Progenitor cell of endocrine pancreas (in vitro differentiated cells): ENCODE measurements at regions not wholly inside any gene's neighbourhood (a gene's known extent, or its start where the extent isn't known, plus 50 kb on each side); places are given as distances from the start of the nearest gene placed in this dataset.
A peak's percentile ranks its signal among the peaks of the same experiment; 100 is the strongest.

Experiments used
- DNase-seq: peaks from one replicate; pipeline ENCODE4 v3.0.0; 2021; ENCODE audit warnings: low spot score; ENCODE audit not compliant: unreplicated experiment
- H3K27ac Mint-ChIP-seq: 2 replicates; pipeline ENCODE4 v1.8.0; 2021; ENCODE audit warnings: mild to moderate bottlenecking, moderate library complexity, mixed read lengths
- H3K27me3 Mint-ChIP-seq: 2 replicates; pipeline ENCODE4 v1.8.0; 2021; ENCODE audit warnings: mixed read lengths
- H3K36me3 Mint-ChIP-seq: 2 replicates; pipeline ENCODE4 v1.8.0; 2022; ENCODE audit warnings: mixed read lengths; ENCODE audit not compliant: insufficient read depth
- H3K4me1 Mint-ChIP-seq: 2 replicates; pipeline ENCODE4 v1.8.0; 2021; ENCODE audit warnings: low read depth, mixed read lengths
- H3K4me3 Mint-ChIP-seq: 2 replicates; pipeline ENCODE4 v1.8.0; 2021; ENCODE audit warnings: low read depth, mild to moderate bottlenecking, moderate library complexity, mixed read lengths
- H3K9me3 Mint-ChIP-seq: 2 replicates; pipeline ENCODE4 v1.8.0; 2021; ENCODE audit warnings: low read depth, mixed read lengths
- TF ChIP-seq, protein P1 (sequence below): fragments of 200-600 bp; sonication (generic); IDR thresholded peaks from one replicate; pipeline ENCODE4 v1.5.0; 2021; ENCODE audit warnings: antibody characterized with exemption, mild to moderate bottlenecking; ENCODE audit not compliant: unreplicated experiment

DNA sequence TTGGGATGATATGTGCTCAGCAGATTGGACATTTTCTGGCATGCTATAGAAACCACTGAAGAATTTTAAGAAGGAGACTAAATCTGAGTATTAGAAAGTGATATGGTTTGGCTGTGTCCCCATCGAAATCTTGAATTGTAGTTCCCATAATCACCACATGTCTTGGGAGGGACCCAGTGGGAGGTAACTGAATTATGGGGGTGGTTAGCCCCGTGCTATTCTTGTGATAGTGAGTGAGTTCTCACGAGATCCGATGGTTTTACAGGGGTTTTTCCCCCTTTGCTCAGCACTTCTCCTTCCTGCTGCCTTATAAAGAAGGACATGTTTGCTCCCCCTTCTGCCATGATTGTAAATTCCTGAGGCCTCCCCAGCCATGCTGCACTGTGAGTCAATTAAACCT is 535.9 kb upstream of the VRK2 start:
- Mint-ChIP-seq H3K4me1 (no peaks in the 10 kb centered on the region), H3K36me3 (no peaks in the 10 kb centered on the region), H3K27ac (no peak overlapping the region), H3K9me3 (no peaks in the 10 kb centered on the region), H3K4me3 (no peak overlapping the region), H3K27me3 (peaks cover 2% of the 10 kb centered on the region)
- TF ChIP-seq, protein P1, sequence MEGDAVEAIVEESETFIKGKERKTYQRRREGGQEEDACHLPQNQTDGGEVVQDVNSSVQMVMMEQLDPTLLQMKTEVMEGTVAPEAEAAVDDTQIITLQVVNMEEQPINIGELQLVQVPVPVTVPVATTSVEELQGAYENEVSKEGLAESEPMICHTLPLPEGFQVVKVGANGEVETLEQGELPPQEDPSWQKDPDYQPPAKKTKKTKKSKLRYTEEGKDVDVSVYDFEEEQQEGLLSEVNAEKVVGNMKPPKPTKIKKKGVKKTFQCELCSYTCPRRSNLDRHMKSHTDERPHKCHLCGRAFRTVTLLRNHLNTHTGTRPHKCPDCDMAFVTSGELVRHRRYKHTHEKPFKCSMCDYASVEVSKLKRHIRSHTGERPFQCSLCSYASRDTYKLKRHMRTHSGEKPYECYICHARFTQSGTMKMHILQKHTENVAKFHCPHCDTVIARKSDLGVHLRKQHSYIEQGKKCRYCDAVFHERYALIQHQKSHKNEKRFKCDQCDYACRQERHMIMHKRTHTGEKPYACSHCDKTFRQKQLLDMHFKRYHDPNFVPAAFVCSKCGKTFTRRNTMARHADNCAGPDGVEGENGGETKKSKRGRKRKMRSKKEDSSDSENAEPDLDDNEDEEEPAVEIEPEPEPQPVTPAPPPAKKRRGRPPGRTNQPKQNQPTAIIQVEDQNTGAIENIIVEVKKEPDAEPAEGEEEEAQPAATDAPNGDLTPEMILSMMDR = peak; percentile 27
- no peak for DNase-seq

DNA sequence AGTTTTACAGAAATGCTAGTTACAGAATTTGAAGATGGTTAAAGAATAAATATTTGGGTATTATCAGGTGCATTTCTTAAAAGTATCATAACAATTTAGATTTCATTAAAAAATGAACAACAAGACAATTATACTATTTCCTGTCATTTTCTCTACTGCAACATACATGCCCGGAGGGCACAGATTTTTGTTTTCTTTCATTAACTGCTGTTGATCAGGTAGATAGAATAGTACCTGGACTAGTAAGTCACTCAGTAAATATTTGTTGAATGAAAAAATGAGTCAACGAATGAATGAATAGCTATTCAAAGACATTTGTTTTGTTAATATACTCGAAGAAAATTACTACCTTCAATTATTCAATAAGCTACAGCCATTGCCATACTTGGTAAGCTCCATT is 531.2 kb upstream of the VRK2 start:
- Mint-ChIP-seq H3K4me3 (no peak overlapping the region), H3K4me1 (peaks cover 3% of the 10 kb centered on the region), H3K9me3 (no peaks in the 10 kb centered on the region), H3K27me3 (peaks cover 5% of the 10 kb centered on the region), H3K27ac (no peak overlapping the region), H3K36me3 (no peaks in the 10 kb centered on the region)
- TF ChIP-seq, protein P1 = no peak
- no peak for DNase-seq

DNA sequence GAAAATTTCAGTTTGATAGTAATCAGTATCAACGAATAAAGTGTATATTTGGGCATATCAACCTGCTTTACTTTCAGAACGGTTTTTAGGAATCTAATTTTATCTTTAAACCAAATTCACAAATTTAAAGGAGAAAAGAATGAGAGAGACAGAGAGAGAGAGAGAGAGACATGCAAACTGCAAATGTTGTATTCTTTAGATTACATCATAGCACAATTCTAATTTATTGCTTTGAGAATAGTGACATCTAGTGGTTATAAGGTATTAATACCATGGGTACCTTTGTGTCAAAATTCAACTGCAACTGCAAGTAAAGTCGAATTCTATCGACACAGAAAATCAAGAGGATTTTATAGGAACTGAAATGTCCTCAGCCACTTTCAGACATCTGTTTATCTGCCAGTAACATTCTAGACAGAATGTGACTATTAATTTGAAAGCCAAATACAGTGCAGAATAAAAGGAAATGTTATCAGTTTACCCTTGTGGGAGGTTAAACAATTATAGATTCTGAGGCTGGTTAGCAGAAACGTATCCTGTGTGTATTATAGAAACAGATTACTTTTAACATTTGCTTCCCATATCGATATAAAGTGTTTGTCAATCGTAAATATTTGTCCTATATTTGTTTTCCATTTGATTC is 529.8 kb upstream of the VRK2 start:
- H3K36me3 Mint-ChIP-seq = no peaks in the 10 kb centered on the region
- TF ChIP-seq, protein P1 = peak; percentile 72
- H3K4me1 Mint-ChIP-seq = peaks cover 3% of the 10 kb centered on the region
- H3K27ac Mint-ChIP-seq = no peak overlapping the region
- H3K9me3 Mint-ChIP-seq = peaks cover 1% of the 10 kb centered on the region
- H3K4me3 Mint-ChIP-seq = no peak overlapping the region
- H3K27me3 Mint-ChIP-seq = peaks cover 5% of the 10 kb centered on the region
- no peak for DNase-seq

DNA sequence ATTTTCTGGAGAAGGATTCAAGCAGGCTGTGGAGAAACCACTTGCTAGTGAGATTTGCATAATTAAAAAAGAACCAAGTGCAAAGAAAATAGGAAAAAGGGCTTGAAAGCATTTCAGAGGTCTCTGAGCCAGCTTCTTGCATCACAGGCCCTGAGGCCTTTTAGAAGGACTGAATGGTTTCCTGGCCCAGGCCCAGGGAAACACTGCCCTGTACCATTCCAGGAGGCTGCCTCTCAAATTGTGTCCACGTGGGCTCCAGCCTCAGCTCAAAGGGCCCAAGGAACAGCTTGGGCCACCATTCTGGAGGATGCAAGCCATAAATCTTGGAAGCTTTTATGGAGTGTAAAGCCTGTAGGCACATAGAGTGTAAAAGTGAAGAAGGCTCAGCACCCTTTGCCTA is 523.3 kb upstream of the VRK2 start:
- no peak for DNase-seq
- Mint-ChIP-seq H3K4me1 (no peaks in the 10 kb centered on the region), H3K9me3 (peaks cover 7% of the 10 kb centered on the region), H3K4me3 (no peak overlapping the region), H3K27ac (no peak overlapping the region), H3K27me3 (no peaks in the 10 kb centered on the region), H3K36me3 (no peaks in the 10 kb centered on the region)
- TF ChIP-seq, protein P1 = no peak

DNA sequence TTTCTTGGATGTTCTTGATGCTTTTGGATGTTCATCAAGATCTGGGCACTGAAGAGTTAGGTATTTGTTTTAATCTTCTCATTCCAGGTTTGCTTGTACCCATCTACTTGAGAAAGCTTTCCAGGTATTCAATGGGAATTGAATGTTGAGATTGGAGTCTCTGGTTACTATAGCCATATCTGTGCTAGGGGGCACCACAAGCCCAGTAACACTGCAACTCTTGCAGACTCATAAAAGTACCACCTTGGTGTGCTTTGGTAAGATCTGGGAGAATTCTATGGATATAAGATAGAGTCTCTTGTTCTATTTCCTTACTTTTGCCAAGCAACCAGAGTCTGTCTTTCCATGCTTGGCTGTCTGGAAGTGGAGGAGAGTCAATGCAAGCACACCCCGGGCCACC is 518.9 kb upstream of the VRK2 start:
- no peaks in the 10 kb centered on the region for H3K4me1 Mint-ChIP-seq
- no peaks in the 10 kb centered on the region for H3K27me3 Mint-ChIP-seq
- H3K9me3 Mint-ChIP-seq = no peaks in the 10 kb centered on the region
- DNase-seq = no peak
- no peaks in the 10 kb centered on the region for H3K36me3 Mint-ChIP-seq
- TF ChIP-seq, protein P1 = no peak
- H3K27ac Mint-ChIP-seq = no peak overlapping the region
- H3K4me3 Mint-ChIP-seq = no peak overlapping the region
